IMR-90 (cell line): ENCODE measurements at regions not wholly inside any gene's neighbourhood (a gene's known extent, or its start where the extent isn't known, plus 50 kb on each side); places are given as distances from the start of the nearest gene placed in this dataset.

Source experiments
- ATAC-seq: fragments of 200-7000 bp; cut with Tn5 transposase; 2 replicates; pipeline ENCODE4 v1.9.1; 2020; ENCODE audit warnings: low read depth, mild to moderate bottlenecking, moderate library complexity
- BruUV-seq: library from RNA; stranded (reverse); fragments of 400-500 nt; replicated peaks from 2 replicates; lab custom pipeline; 2021; lab: Mats Ljungman, UMichigan
- CTCF ChIA-PET: fragments of 300-600 bp; formaldehyde crosslinking; extraction: SDS; loops from one replicate; lab custom pipeline; 2021; ENCODE audit warnings: antibody characterized with exemption; lab: Yijun Ruan, JAX
- POLR2A ChIA-PET: fragments of 300-600 bp; sonication (Branson Sonifier 250); formaldehyde crosslinking; loops from one replicate; lab custom pipeline; 2022; ENCODE audit warnings: antibody characterized with exemption; ENCODE audit not compliant: unreplicated experiment; lab: Charles Lee
- DNase-seq: peaks from one replicate; pipeline ENCODE4 v3.0.0; 2013
- H2AFZ ChIP-seq: replicated peaks from 2 replicates; pipeline ENCODE3; 2013; ENCODE audit warnings: low read length, mild to moderate bottlenecking; ENCODE audit not compliant: poor library complexity
- H2AK5ac ChIP-seq: 2 replicates; pipeline ENCODE4 v1.6.1; 2013; ENCODE audit warnings: low read depth, low read length, inconsistent platforms
- H2AK9ac ChIP-seq: replicated peaks from 2 replicates; pipeline ENCODE3; 2013; ENCODE audit warnings: mild to moderate bottlenecking, low read depth, low read length, moderate library complexity; ENCODE audit not compliant: poor library complexity
- H2BK120ac ChIP-seq: 2 replicates; pipeline ENCODE4 v1.6.1; 2013; ENCODE audit warnings: low read depth, low read length, inconsistent platforms
- H2BK15ac ChIP-seq: 3 replicates; pipeline ENCODE4 v1.6.1; 2013; ENCODE audit warnings: low read depth, low read length, inconsistent platforms
- H2BK20ac ChIP-seq: 2 replicates; pipeline ENCODE4 v1.6.1; 2013; ENCODE audit warnings: low read depth, mild to moderate bottlenecking, inconsistent platforms, low read length, moderate library complexity
- H2BK5ac ChIP-seq: 2 replicates; pipeline ENCODE4 v1.6.1; 2013; ENCODE audit warnings: mild to moderate bottlenecking, low read depth, low read length, inconsistent platforms; ENCODE audit not compliant: poor library complexity, severe bottlenecking
- H3K14ac ChIP-seq: replicated peaks from 2 replicates; pipeline ENCODE4 v1.6.1; 2013; ENCODE audit warnings: low read depth, low read length, inconsistent platforms
- H3K18ac ChIP-seq: 2 replicates; pipeline ENCODE4 v1.6.1; 2013; ENCODE audit warnings: low read depth, low read length, control low read depth
- H3K23ac ChIP-seq: 2 replicates; pipeline ENCODE4 v1.6.1; 2013; ENCODE audit warnings: low read depth, low read length, inconsistent platforms
- H3K27ac ChIP-seq: 2 replicates; pipeline ENCODE4 v1.5.1; 2013; ENCODE audit warnings: mild to moderate bottlenecking, control low read depth, low read length; ENCODE audit not compliant: insufficient read depth
- H3K27me3 ChIP-seq: 2 replicates; pipeline ENCODE4 v1.6.1; 2013; ENCODE audit warnings: low read length; ENCODE audit not compliant: control insufficient read depth, insufficient read depth
- H3K36me3 ChIP-seq: 2 replicates; pipeline ENCODE4 v1.6.1; 2013; ENCODE audit warnings: low read length, mixed read lengths; ENCODE audit not compliant: control insufficient read depth, insufficient read depth
- H3K4ac ChIP-seq: 2 replicates; pipeline ENCODE4 v1.6.1; 2013; ENCODE audit warnings: low read depth, low read length, inconsistent platforms
- H3K4me1 ChIP-seq: 2 replicates; pipeline ENCODE4 v1.6.1; 2013; ENCODE audit warnings: low read length, mixed read lengths; ENCODE audit not compliant: control insufficient read depth, insufficient read depth
- H3K4me2 ChIP-seq: 2 replicates; pipeline ENCODE4 v1.6.1; 2013; ENCODE audit warnings: low read depth, mild to moderate bottlenecking, control low read depth, low read length, moderate library complexity
- H3K4me3 ChIP-seq: 2 replicates; pipeline ENCODE4 v1.5.1; 2013; ENCODE audit warnings: low read depth, mild to moderate bottlenecking, control low read depth, low read length, moderate library complexity; ENCODE audit not compliant: insufficient read depth
- H3K56ac ChIP-seq: 2 replicates; pipeline ENCODE4 v1.6.1; 2013; ENCODE audit warnings: low read length, inconsistent platforms; ENCODE audit not compliant: insufficient read depth; ENCODE audit errors: extremely low read depth
- H3K79me1 ChIP-seq, 2 experiments: 2 replicates each; pipeline ENCODE4 v1.6.1; 2013; ENCODE audit warnings: low read length in 2 of 2, inconsistent platforms in 1 of 2, low read depth in 1 of 2
- H3K9ac ChIP-seq: 2 replicates; pipeline ENCODE4 v1.6.1; 2013; ENCODE audit warnings: low read depth, low read length, control low read depth
- H3K9me1 ChIP-seq: 2 replicates; pipeline ENCODE4 v1.6.1; 2013; ENCODE audit warnings: low read length, inconsistent platforms; ENCODE audit not compliant: insufficient read depth
- H3K9me3 ChIP-seq: 2 replicates; pipeline ENCODE4 v1.6.1; 2013; ENCODE audit warnings: low read length; ENCODE audit not compliant: control insufficient read depth, insufficient read depth
- H4K20me1 ChIP-seq: 2 replicates; pipeline ENCODE4 v1.6.1; 2013; ENCODE audit warnings: low read length, inconsistent platforms; ENCODE audit not compliant: insufficient read depth
- H4K5ac ChIP-seq: 2 replicates; pipeline ENCODE4 v1.6.1; 2013; ENCODE audit warnings: mild to moderate bottlenecking, low read depth, low read length, control low read depth
- H4K8ac ChIP-seq, 2 experiments: 2 replicates each; pipeline ENCODE4 v1.6.1; 2013; ENCODE audit warnings: low read depth in 2 of 2, low read length in 2 of 2, control low read depth in 1 of 2, inconsistent platforms in 1 of 2
- H4K91ac ChIP-seq: 2 replicates; pipeline ENCODE4 v1.6.1; 2013; ENCODE audit warnings: low read depth, low read length, inconsistent platforms; ENCODE audit not compliant: insufficient read depth
- BHLHE40 ChIP-seq: fragments of 150-350 bp; IDR thresholded peaks from 2 replicates; pipeline ENCODE4 v1.6.1; 2016; ENCODE audit warnings: mild to moderate bottlenecking, low read depth, low read length
- CTCF ChIP-seq: conservative IDR thresholded peaks from 2 replicates; pipeline ENCODE4 v1.5.1; 2012; ENCODE audit warnings: mild to moderate bottlenecking, low read depth, low read length, improper control_type of control experiment
- MAFK ChIP-seq: IDR thresholded peaks from 2 replicates; pipeline ENCODE4 v1.6.1; 2012; ENCODE audit warnings: low read depth, low read length, improper control_type of control experiment
- MAZ ChIP-seq: IDR thresholded peaks from 2 replicates; pipeline ENCODE4 v1.6.1; 2012; ENCODE audit warnings: low read depth, mild to moderate bottlenecking, low read length, improper control_type of control experiment, moderate library complexity, borderline replicate concordance
- RAD21 ChIP-seq: IDR thresholded peaks from 2 replicates; pipeline ENCODE4 v1.6.1; 2012; ENCODE audit warnings: low read length, improper control_type of control experiment
- SMC3 ChIP-seq: fragments of 150-350 bp; IDR thresholded peaks from 2 replicates; pipeline ENCODE4 v1.6.1; 2016; ENCODE audit warnings: low read depth, mild to moderate bottlenecking, antibody characterized with exemption, low read length, moderate library complexity
- WGBS, 2 experiments: methylation state at CpG; one replicate each; pipeline versions ENCODE4 v1.1.5 to v1.1.7; 2013; ENCODE audit warnings: missing lambda C conversion rate in 2 of 2; ENCODE audit not compliant: insufficient read length in 1 of 2; ENCODE audit errors: extremely low coverage in 2 of 2; 5-methylcytosine and 5-hydroxymethylcytosine counted together
- dilution Hi-C: fragments of 300-500 bp; cut with HindIII; formaldehyde crosslinking; loops from one replicate; pipeline ENCODE4 v1.14.3; 2018; ENCODE audit warnings: low sequenced_read_pairs; ENCODE audit not compliant: unreplicated experiment
- in situ Hi-C: fragments of 300-500 bp; cut with MboI; formaldehyde crosslinking; loops from 3 replicates; pipeline ENCODE4 v1.14.3; 2019; ENCODE audit warnings: low sequenced_read_pairs, inconsistent platforms, mixed read lengths
- intact Hi-C: fragments of 100-400 bp; cut with micrococcal nuclease; formaldehyde crosslinking; loops from 2 replicates; pipeline ENCODE4 v1.10.0; 2022

GRCh38 chr6:21284166-21284565, 309.4 kb upstream of the SOX4 start:
- H3K14ac ChIP-seq: no peak overlapping the region
- no peaks in the 10 kb centered on the region for H3K9me3 ChIP-seq
- no peak overlapping the region for H2BK120ac ChIP-seq
- dilution Hi-C loops (no loop called here), intact Hi-C loops (no loop called here), in situ Hi-C loops (no loop called here)
- H2BK5ac ChIP-seq: no peak overlapping the region
- no peaks in the 10 kb centered on the region for H3K9me1 ChIP-seq
- no peak overlapping the region for H3K56ac ChIP-seq
- H2AFZ ChIP-seq: no peak overlapping the region
- no peak for DNase-seq
- no peak overlapping the region for H4K8ac ChIP-seq
- no peak overlapping the region for H2AK5ac ChIP-seq
- no TSS peak for BruUV-seq
- H3K36me3 ChIP-seq: no peaks in the 10 kb centered on the region
- 50% methylated on average over 1 of the region's 3 CpGs; no CpG with 5 or more reads in 1 of the 2 experiments for WGBS, 2 experiments
- POLR2A ChIA-PET: no interaction called here
- H4K20me1 ChIP-seq: no peaks in the 10 kb centered on the region
- H3K18ac ChIP-seq: no peak overlapping the region
- H2BK15ac ChIP-seq: no peak overlapping the region
- no peaks in the 10 kb centered on the region for H3K27me3 ChIP-seq
- no peak for ATAC-seq
- H3K23ac ChIP-seq: no peak overlapping the region
- no peak overlapping the region for H3K4ac ChIP-seq
- H3K4me3 ChIP-seq: no peak overlapping the region
- no peak overlapping the region for H3K9ac ChIP-seq
- no peak overlapping the region for H4K91ac ChIP-seq
- H3K79me1 ChIP-seq: no peaks in the 10 kb centered on the region
- no peak overlapping the region for H2BK20ac ChIP-seq
- CTCF ChIA-PET: no interaction called here
- H3K4me1 ChIP-seq: no peaks in the 10 kb centered on the region
- H3K27ac ChIP-seq: no peak overlapping the region
- TF ChIP-seq CTCF: no peak
- TF ChIP-seq BHLHE40: no peak
- no peak for TF ChIP-seq MAFK
- TF ChIP-seq MAZ: no peak
- no peak for TF ChIP-seq RAD21
- TF ChIP-seq SMC3: no peak
- H3K4me2 ChIP-seq: no peak overlapping the region
- no peak overlapping the region for H4K5ac ChIP-seq
- no peak overlapping the region for H2AK9ac ChIP-seq
